Esophagus (tissue), 2 donors: ENCODE measurements at regions not wholly inside any gene's neighbourhood (a gene's known extent, or its start where the extent isn't known, plus 50 kb on each side); places are given as distances from the start of the nearest gene placed in this dataset.

Source experiments
- H3K27ac ChIP-seq, 2 donors: one replicate each; pipeline ENCODE4 v1.5.1; 2013; ENCODE audit warnings: low read depth in 2 of 2, mild to moderate bottlenecking in 2 of 2, inconsistent platforms in 1 of 2, low read length in 1 of 2, moderate library complexity in 1 of 2
- H3K27me3 ChIP-seq, 2 donors: one replicate each; pipeline ENCODE4 v1.6.1; 2013; ENCODE audit warnings: low read length in 2 of 2, control low read depth in 1 of 2, mild to moderate bottlenecking in 1 of 2; ENCODE audit not compliant: insufficient read depth in 2 of 2, control insufficient read depth in 1 of 2
- H3K36me3 ChIP-seq, 2 donors: one replicate each; pipeline ENCODE4 v1.6.1; 2013; ENCODE audit warnings: low read length in 1 of 2; ENCODE audit not compliant: control insufficient read depth in 2 of 2, insufficient read depth in 2 of 2
- H3K4me1 ChIP-seq, 2 donors: one replicate each; pipeline ENCODE4 v1.6.1; 2013; ENCODE audit warnings: low read length in 1 of 2; ENCODE audit not compliant: control insufficient read depth in 2 of 2, insufficient read depth in 2 of 2
- H3K4me3 ChIP-seq, 2 donors: one replicate each; pipeline ENCODE4 v1.5.1; 2013; ENCODE audit warnings: low read length in 2 of 2, mild to moderate bottlenecking in 2 of 2, low read depth in 1 of 2, moderate library complexity in 1 of 2
- H3K9me3 ChIP-seq, 2 donors: one replicate each; pipeline ENCODE4 v1.6.1; 2013; ENCODE audit warnings: mild to moderate bottlenecking in 2 of 2, low read depth in 1 of 2, low read length in 1 of 2, moderate library complexity in 1 of 2; ENCODE audit not compliant: control insufficient read depth in 2 of 2, insufficient read depth in 1 of 2
- WGBS, 2 donors: extraction: QIAGEN DNeasy Blood & Tissue Kit; methylation state at CpG; one replicate each; pipeline ENCODE4 v1.1.7; 2013; 5-methylcytosine and 5-hydroxymethylcytosine counted together
- donor health status: healthy with polysubstance abuse.
- donor health status: Bipolar disorder and iron deficiency.

DNA sequence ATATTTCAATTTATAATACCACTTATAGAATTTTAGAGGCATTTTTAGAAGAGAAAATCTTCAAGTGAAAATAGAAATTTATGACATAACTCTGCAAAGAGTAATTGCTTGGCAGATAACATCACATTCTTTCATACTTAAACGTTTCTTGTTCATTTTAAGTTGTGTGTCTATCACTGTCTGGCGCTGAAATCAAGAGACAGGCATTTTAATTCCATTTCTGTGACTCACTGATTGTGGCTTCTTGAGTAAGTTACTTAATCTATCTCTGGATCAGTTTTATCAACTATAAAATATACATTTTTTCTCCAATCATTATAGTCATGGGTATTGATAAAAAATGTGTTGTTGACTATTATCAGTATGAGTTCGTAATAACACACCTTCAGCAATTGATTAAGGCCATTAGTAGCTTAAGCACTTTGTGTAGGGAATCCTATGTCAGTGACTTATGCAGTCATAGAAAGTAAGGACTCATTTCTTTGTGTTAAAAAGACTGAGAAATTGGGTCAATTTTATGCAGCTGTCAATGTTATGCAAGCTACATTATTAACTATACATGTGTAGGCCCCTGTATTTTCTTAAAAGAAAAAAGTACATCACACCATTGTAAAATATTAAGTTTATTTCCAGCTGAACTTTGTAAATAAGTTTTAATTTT lies 497.3 kb downstream of the CCDC85A start:
- no peak overlapping the region for H3K27ac ChIP-seq
- no peaks in the 10 kb centered on the region for H3K9me3 ChIP-seq
- 63 to 64% methylated on average over 3 of the region's 3 CpGs for WGBS, 2 donors
- no peaks in the 10 kb centered on the region for H3K27me3 ChIP-seq
- H3K4me3 ChIP-seq = no peak overlapping the region
- H3K36me3 ChIP-seq = no peaks in the 10 kb centered on the region
- no peaks in the 10 kb centered on the region for H3K4me1 ChIP-seq

DNA sequence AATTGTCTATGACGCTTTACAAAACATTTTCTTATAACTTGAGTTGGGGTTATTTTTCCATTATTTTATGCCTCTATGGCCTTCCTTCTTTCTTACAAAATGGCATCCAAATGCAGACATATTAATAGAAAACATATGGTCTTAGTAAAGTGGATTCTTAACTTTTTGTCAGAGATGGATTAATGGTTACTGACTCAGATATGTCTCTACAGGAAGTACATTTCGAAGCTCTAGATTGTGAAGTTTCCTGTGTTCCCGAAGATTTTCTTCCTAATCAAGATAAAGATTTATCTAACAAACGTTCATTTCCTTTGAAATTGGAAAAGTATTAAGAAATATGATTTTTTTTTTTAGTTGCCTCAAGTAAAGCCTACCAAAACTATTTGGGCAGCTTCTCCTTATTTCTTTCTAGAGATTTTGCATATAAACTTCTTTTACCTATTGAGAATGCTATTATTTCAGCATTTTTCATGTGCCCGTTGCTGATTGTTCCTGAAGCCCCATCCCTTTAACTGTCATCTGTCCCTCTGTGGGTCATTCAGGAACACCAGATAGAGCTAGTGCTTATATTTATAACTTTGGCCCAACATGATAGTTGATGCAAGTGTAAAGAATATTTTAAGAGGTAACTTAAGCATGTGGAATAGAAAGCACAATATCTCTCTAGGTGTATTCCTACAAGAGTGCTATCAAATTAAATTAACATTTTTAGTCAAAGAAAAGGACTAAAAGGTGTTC lies 498.0 kb downstream of the CCDC85A start:
- Histone ChIP-seq H3K27ac (no peak overlapping the region), H3K9me3 (no peaks in the 10 kb centered on the region), H3K36me3 (no peaks in the 10 kb centered on the region), H3K4me3 (no peak overlapping the region), H3K27me3 (no peaks in the 10 kb centered on the region), H3K4me1 (no peaks in the 10 kb centered on the region)
- 59% methylated on average over 5 of the region's 5 CpGs for WGBS, 2 donors

DNA sequence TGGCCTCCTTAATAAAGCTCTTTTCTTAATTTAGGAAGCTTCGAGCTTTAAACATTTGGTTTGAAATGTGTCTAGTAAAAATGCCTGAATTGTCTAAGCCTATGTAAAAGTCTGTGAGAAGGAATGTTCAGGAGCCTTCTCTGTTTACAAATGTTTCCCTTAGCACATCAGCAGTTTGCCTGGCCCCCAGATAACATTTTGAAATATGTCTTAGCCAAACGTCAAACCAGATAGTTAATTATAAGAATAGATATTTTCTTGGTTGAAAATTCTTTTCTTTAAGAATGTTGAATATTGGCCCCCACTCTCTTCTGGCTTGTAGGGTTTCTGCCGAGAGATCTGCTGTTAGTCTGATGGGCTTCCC lies 498.6 kb downstream of the CCDC85A start:
- H3K4me3 ChIP-seq = no peak overlapping the region
- H3K4me1 ChIP-seq = no peaks in the 10 kb centered on the region
- WGBS, 2 donors = 48 to 69% methylated on average over 3 of the region's 3 CpGs
- H3K36me3 ChIP-seq = no peaks in the 10 kb centered on the region
- no peaks in the 10 kb centered on the region for H3K27me3 ChIP-seq
- H3K9me3 ChIP-seq = no peaks in the 10 kb centered on the region
- no peak overlapping the region for H3K27ac ChIP-seq

DNA sequence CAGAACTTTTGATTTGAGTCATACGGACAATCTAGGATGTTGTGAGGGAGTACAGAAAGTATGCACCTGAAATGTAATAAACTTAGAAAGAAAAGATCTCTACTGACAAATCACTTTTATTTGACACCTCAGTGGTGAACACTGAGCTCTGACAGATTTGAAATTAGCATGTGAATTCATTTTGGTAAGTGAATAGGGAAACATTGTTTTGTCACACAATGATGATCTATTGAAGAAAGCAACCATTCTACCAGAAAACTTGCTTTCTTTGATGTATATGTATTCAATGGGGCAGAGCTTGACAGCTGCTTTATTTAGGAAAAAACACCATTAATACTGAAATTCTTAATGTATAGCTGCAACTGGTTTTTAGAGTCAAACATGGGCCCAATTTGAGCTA lies 500.5 kb downstream of the CCDC85A start:
- Histone ChIP-seq H3K9me3 (no peaks in the 10 kb centered on the region), H3K27ac (no peak overlapping the region), H3K4me3 (no peak overlapping the region), H3K4me1 (no peaks in the 10 kb centered on the region), H3K36me3 (no peaks in the 10 kb centered on the region), H3K27me3 (no peaks in the 10 kb centered on the region)
- 80 to 86% methylated on average over 1 of the region's 1 CpG for WGBS, 2 donors

DNA sequence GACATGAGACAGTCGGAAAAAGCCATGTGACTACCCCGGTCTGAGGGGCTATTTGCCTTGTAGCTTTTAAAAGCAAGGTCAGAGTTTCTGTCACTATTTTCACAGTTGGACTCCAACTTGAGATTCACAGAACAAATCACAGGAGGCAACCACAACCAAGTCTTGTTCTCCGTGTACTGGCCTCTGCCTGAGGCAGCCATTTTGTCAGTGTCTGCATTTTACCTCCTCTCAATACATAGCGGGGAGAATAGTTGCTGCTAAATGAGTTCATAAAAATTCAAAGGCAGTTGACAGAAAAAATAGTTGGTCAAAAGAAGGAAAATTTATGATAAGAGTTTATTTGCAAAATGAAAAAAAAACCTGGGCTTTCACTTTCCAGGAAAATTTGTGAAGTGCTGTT lies 501.4 kb downstream of the CCDC85A start:
- whole genome bisulfite sequencing, 2 donors = 88 to 90% methylated on average over 4 of the region's 4 CpGs
- Histone ChIP-seq H3K9me3 (no peaks in the 10 kb centered on the region), H3K27me3 (no peaks in the 10 kb centered on the region), H3K27ac (no peak overlapping the region), H3K4me1 (no peaks in the 10 kb centered on the region), H3K4me3 (no peak overlapping the region), H3K36me3 (no peaks in the 10 kb centered on the region)

DNA sequence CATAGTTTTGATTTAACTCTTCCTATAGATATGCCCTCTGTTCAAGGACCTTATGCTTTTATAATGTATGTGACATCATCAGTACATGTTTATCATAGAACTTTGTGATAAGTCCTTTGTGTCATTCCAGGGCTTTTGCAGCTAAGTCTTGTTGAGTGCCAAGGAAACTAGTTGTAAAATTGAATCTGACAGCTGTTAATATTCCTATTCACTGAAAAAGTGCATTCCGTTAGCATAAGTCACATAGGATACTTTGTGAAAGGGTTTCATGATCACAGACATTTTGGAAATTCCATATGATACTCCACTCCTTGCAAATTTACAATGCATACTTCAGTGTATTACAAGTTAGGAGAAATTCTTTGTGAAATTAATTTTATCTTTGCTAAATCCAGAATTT lies 503.4 kb downstream of the CCDC85A start:
- WGBS, 2 donors = 87 to 88% methylated on average over 1 of the region's 1 CpG
- Histone ChIP-seq H3K36me3 (no peaks in the 10 kb centered on the region), H3K27me3 (no peaks in the 10 kb centered on the region), H3K27ac (no peak overlapping the region), H3K4me1 (no peaks in the 10 kb centered on the region), H3K9me3 (no peaks in the 10 kb centered on the region), H3K4me3 (no peak overlapping the region)

DNA sequence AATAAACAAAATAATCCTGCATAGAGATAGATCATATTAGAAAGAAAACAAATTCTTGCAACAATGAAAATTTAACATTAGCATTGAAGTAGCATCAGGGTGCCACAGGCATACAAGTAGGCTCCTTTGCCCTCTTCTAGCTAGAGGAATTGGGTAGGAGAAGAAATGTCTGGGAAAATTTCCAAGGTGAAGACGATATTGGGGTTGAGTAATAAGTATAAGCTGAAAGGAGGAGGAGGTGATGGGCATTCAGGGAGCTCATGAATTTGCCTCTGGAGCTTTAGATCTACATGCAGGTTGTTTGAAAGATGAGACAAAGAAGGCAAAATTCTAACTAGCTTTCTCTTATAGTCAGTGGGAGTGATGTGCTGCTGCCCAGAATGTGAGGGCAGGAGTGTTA lies 504.9 kb downstream of the CCDC85A start:
- no peaks in the 10 kb centered on the region for H3K4me1 ChIP-seq
- H3K4me3 ChIP-seq = no peak overlapping the region
- H3K36me3 ChIP-seq = no peaks in the 10 kb centered on the region
- H3K9me3 ChIP-seq = no peaks in the 10 kb centered on the region
- 53 to 62% methylated on average over 1 of the region's 1 CpG for WGBS, 2 donors
- H3K27ac ChIP-seq = no peak overlapping the region
- no peaks in the 10 kb centered on the region for H3K27me3 ChIP-seq

DNA sequence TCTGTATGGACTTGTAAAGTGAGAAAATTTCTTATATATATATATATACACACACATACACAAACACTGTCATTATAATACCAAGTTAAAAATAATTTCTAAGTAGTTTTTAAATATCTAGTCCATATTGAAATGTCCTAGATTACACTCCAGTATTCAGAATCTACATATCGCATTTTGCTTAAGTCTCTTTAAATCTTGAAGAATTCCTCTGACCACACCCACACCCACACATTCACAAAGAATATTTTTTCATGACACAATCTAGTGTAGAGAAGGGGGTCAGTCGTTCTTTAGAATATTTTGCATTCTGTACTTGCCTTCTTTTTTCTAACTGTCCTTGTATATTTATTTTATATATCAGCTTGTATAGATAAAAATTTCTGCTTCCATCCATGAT lies 509.7 kb downstream of the CCDC85A start:
- no peaks in the 10 kb centered on the region for H3K9me3 ChIP-seq
- H3K27me3 ChIP-seq = no peaks in the 10 kb centered on the region
- no peaks in the 10 kb centered on the region for H3K4me1 ChIP-seq
- H3K4me3 ChIP-seq = no peak overlapping the region
- no peaks in the 10 kb centered on the region for H3K36me3 ChIP-seq
- H3K27ac ChIP-seq = no peak overlapping the region
- 62 to 65% methylated on average over 2 of the region's 2 CpGs for WGBS, 2 donors

DNA sequence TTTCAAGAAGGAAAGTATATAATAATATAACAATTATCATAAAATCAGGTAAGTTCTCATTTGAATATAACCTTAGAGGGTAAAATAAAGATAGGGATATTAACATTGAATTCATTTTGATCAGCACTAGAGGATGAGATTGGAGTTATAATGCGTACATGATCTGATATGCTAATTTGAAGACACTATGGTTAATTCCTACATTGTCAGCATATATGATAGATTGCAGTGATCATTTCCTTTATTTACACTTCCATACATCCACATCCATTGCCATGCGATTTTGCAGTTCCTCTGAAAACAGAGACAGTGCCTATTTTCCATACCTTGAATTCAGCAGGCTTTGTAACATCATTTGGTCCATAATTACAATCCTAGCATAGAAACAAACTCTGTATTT lies 519.2 kb downstream of the CCDC85A start:
- no peaks in the 10 kb centered on the region for H3K36me3 ChIP-seq
- WGBS, 2 donors = 82 to 84% methylated on average over 2 of the region's 2 CpGs
- no peaks in the 10 kb centered on the region for H3K27me3 ChIP-seq
- no peaks in the 10 kb centered on the region for H3K9me3 ChIP-seq
- no peak overlapping the region for H3K27ac ChIP-seq
- H3K4me1 ChIP-seq = no peaks in the 10 kb centered on the region
- no peak overlapping the region for H3K4me3 ChIP-seq

DNA sequence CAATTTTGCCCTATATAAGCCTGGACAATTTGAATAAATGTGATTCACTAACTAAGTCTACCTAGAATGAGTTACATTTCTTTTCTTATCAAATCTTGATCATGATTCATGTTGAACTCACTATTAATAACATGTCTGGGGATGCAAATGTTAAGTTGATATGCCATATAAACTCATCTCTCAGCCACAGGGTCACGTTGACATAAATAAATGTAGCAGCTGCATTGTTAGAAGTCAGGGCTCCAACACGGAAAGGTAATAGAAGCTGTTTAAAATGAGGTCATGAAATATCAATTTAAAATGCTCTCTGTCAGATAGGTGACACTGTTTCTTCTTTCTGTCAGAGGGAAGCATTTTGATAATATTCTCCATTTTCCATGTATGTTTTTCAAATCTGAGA lies 521.9 kb downstream of the CCDC85A start:
- Histone ChIP-seq H3K27me3 (no peaks in the 10 kb centered on the region), H3K27ac (no peak overlapping the region), H3K9me3 (no peaks in the 10 kb centered on the region), H3K36me3 (no peaks in the 10 kb centered on the region), H3K4me1 (no peaks in the 10 kb centered on the region), H3K4me3 (no peak overlapping the region)
- 36% methylated on average over 2 of the region's 2 CpGs for WGBS, 2 donors
